GM19239 (cell line): ENCODE measurements at regions not wholly inside any gene's neighbourhood (a gene's known extent, or its start where the extent isn't known, plus 50 kb on each side); places are given as distances from the start of the nearest gene placed in this dataset.
"Not testable (repeated sequence)": the region's sequence is repeated elsewhere in the genome, so short reads cannot be mapped to it uniquely, and the experiment has no call there.

ENCODE experiments used
- DNase-seq: peaks from one replicate; pipeline ENCODE4 v3.0.0; 2011; ENCODE audit warnings: low spot score; ENCODE audit not compliant: insufficient read length
- FAIRE-seq: peaks from 2 replicates; lab custom pipeline; 2011; peaks lifted over from hg19 to GRCh38; lab: Jason Lieb, UNC

DNA sequence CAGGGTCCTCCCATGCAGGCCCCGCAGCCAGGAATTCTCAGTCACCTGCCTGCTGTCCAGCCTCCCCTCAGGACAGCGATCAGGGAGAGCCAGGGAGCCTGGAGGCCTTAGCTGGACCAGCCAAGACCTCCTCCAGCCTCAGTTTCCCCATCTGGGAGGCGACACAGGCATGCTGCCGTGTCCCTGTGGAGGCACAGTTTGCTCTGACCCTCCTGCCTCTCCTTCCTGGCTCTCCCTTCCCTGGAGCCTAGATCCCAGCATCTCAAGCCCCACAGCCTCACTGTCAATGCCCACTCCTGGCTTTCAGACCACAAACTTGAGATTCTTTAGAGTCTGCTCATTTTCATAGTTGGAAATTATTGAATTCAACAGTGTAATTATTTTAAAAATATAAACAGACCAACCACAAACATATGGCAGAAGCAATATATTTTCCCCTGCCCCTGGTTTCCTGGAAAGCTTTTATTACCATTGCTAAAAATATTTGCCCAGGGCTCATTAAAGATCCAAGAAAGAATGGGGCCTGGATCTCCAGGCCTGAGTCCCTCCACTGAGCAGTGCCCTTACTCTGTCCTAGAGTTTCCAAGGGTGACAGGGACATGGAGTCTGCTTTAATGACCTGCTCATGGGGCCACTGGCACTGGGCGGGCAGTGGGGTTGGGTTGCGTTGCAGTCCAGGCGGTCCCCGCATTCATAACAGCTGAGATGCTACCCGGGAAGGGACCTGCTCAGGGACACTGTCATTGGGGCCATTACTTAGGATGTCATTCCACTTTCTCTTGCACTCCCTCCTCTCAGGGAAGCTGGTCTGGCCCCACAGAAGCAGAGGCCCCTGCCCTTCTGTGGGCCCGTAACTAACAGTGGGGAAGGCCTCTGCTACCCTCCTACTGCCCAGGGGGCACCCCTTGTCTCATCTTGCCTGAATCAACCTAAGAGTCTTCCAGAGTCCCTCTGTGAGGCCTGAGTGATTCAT is 81.6 kb upstream of the CHST15 start:
- DNase-seq (no peak), FAIRE-seq (no peak)

DNA sequence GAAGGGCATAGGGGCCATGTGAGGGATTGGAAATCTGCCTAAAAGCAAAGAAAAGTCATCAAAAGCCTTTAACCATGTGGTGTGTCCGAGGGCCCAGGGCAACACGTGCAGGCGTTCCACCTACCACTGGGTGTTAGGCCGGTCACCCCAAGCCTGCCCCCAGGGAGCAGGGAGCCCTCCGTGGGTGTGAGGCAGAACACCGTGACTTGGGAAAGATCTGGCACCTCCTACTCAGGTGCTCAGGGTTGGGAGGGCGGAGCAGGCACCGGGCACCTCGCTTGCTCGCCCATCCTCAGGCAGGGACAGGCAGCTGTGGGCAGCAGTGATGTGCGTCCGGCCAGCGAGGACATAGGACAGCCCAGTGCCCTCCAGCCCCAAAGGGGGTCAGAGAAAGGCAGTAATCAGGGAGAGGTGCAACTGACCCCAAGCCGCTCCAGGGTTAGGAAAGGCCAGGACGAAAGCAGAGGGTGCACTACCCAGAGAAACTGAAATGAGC is 80.7 kb upstream of the CHST15 start:
- FAIRE-seq (no peak), DNase-seq (no peak)

DNA sequence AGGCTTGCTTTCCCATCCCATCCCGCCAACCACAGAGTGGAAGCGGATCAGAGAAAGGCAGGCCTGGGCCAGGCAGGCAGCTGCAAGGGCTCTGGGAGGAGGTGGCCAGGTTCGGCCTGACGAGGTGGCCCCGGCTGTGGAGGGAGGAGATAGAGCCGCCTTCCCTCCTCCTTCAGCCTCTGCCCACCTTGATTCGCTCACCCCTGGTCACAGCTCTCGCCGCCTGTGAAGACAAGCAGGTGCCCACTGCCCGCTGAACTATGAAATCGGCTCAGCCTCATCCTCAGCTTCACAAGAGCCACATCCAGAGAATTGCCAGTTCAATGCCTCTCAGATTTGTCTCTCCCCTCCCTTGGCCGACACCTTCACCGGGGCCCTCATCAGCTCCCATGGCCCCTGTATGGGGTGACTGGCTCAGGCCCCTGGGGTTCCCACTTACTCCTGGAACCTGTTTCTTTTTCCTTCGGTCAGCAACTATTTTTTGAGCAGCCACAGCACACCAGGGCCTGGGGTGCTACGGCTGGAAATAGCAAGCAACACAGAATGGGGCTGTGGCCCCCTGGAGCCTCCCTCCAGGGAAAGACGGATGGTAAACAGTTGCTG is 80.0 kb upstream of the CHST15 start:
- DNase-seq = no peak
- no peak for FAIRE-seq

DNA sequence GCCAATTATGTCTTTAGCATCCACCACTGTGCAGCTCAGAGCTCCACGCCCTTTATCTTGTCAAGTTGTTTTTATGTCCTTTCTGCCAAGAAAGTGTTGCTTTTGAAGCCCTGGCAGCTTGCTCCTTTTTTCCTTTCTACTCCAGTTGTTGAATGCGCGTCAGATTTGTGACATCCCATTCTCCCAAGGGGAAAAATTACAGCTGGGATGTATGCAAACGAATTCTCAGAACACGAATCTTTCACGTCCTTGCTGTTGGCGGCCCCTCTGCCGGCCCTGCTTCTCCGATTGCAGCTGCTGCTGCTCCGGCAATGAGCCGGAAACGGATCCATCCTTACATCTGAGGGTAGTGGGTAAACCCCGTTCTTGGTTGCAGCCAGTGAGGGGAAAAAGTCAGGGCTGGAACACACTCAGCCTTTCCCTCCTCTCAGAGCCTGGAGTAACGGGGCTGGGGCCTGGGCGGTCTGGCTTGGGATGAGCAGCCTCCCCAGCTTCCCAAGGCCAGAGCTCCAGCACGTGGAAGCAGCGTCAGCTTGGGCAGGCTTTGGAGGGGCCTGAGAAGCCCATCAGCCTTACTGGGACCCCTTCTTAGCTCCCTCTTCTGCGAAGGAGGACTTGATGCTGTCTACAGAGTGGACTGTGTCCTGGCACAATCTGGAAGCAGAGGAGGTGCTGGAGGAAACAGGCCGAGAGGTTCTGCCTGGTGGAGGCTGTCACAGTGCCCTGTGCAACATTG is 79.0 kb upstream of the CHST15 start:
- DNase-seq (no peak), FAIRE-seq (no peak)

DNA sequence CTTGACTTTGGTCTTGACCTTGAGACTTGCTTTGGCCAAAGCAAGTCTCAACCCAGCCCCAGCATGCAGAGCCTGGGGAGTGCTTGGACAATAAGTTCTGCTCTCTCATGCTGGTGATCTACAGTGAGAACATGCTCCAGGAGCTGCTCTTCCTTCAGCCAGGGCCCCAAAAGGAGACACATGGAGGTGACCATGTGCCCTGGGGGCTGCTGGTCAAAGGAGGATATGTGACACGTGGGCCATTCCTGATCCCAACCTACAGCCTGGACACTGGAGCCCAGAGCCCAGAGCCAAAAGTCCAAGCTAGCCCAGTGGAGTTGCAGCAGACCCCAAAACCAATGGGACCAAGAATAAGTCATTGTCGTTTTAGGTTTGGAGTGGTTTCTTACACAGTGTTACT is 78.2 kb upstream of the CHST15 start:
- FAIRE-seq = no peak

DNA sequence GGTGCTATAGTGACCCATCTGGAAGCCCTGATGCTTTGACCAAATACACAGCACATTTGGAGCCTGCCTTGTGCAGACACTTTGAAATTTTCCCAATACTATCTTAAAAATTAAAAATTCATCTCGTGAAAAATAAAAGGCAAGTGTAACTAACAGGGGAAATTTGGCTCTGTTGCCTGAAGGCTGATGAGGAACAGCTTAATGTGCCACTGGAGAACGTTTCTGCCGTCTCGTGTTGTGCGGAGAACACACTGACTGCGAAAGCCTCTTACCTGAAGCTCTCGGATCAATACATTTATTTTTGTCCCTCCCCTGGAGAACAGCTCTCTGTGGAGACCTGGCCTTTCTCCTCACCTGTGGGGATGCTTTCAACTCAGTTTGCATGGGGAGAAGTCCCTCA is 77.2 kb upstream of the CHST15 start:
- FAIRE-seq (no peak), DNase-seq (no peak)

More for the DNA sequence above, 78.2 kb upstream of the CHST15 start:
- no peak for DNase-seq

DNA sequence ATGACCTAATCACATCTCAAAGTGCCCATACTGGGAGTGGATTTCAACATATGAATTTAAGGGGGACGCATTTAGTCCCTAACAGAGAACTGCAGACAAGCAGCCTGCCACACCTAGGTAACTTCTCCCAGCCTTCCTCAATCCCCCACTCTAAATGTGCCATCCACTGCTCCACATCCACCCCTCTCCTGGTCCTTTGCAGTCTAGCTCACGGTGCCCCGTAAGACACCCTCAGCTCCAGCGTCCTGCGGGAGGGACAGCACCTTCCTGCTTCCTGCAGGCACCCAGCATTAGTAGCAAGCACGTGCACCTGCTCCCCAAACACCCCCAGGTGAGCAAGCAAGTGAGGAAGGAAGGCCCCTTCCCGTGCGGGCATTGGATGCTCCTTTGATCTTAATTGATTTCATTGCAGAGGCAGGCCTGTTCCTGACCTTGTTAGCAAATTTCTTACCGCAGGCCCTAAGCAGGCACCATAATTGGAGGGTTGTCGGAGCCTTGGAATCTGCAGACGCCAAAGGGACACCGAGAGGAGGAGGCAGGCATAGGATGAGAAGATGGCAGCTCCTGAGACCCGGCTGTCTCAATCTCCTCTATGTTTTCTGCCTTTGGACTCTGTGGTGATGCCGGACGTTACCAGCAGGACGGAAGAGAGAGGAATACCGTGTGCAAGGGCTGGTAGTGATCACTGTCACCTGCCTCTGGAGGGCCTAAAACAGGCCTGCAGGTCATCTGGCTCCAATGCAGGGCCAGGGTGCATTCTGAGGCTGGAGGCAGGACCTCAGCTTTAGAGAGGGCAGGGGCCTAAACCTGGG is 75.8 kb upstream of the CHST15 start:
- DNase-seq = no peak
- no peak for FAIRE-seq

DNA sequence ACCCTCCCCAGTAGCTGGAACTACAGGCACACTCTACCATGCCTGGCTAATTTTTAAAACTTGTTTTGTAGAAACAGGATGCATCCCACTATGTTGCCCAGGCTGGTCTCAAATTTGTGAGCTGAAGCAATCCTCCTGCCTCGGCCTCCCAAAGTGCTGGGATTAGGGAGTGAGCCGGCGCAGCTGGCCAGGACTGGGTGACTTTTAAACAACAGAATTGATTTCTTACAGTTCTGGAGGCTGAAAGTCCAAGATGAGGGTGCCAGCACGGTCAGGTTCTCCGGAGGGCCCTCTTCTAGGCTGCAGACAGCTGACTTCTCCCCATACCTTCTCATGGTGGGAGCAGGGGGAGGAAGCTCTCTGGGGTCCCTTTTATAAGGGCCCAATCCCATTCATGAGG is 75.2 kb upstream of the CHST15 start:
- no peak for FAIRE-seq
- no peak for DNase-seq

DNA sequence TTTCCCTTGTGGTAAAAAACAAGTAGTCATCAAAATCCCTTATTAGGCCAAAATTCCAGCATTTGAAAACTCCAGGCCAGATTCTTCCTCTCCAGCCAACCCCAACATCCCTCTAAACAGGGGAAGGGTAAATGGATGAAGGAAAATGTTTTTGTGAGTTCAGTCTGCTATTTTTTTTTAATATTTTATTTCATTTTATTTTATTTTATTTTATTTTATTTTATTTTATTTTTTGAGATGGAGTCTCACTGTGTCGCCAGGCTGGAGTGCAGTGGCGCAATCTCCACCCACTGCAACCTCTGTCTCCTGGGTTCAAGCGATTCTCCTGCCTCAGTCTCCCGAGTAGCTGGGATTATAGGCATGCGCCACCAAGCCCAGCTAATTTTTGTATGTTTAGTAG is 74.5 kb upstream of the CHST15 start:
- FAIRE-seq, DNase-seq: not testable (repeated sequence)

DNA sequence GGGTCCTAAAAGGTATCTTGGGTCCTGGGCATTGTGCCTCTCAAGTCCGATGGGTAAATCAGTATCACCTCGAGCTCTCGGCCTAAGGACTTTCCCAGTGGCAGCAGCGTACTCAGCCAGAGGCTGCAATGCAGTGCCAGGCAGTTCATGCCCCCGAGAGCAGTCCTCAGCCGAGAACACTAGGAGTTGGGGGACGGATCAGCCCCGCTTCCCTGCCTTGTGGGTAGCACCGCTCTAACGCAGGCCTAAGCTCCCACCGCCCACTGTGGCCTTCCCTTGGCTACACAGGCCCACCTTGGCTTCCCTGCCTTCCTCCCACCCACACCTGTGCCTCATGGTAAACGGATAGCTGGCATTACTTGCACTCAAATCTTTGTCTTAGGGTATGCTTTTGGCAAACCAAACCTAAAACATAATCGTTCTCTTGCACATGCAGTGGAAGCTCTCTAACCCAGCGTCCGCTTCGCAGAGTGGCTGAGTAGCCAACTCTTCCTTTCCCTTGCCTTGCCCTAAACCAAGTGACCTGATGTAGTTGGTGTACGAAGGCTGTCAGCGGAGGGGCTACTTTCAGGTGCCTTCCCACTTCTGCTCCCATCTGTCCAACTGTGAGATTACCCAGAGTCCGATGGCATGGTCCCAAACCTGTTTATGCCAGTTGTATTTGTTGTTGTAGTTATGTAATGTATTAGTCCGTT is 73.2 kb upstream of the CHST15 start:
- FAIRE-seq = no peak

DNA sequence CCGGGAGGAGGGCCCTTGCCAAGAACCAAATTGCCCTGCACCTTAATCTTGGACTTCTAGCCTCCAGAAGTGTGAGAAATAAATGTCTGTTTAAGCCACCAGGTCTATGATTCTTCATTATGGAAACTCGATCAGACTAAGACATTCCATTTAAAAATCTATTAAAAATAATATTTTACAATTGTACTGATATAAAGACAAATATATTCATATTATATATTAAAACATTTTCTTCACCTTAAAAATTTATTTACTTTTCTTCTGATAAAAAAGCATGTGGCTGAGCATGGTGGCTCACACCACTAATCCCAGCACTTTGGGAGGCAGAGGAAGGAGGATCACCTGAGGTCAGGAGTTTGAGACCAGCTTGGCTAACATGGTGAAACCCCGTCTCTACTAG is 72.4 kb upstream of the CHST15 start:
- DNase-seq (no peak), FAIRE-seq (no peak)

More for the DNA sequence above, 73.2 kb upstream of the CHST15 start:
- DNase-seq = no peak

DNA sequence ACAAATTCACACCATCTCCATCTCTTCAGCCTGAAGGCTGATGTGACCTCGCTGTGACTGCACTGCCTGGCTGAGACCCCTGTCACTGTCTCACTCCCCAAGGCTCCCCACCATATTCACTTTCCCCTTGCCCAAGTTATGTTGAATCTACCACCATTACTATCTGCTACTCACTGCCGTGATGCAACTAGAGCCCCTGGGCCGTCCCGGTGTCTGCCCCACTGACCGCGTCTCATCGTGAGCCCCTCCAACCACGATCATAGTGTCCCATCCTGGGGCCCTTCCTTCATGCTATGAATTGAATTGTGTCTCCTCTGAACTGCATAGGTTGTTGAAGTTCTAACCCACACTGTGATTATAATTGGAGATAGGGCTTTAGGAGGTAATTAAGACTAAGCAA is 71.9 kb upstream of the CHST15 start:
- DNase-seq = no peak
- FAIRE-seq = no peak

DNA sequence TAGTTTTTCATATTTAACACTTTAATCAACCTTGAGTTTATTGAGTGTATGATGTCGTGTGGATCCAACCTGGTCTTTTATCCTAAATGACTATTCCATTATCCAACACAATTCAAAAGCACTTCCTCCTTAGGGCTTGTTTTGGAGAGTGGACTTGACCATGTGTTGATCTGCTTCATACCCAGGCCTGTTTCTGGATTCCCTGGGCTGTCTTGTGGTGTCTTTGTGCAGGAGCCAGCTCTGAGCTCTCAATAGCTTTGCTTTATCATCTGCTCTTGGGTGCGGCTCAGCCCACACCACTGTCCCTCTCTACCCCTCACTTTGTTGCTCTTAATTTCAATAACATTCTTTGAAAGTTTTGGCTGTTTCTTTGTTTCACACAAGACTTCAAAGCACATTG is 70.9 kb upstream of the CHST15 start:
- no peak for DNase-seq

DNA sequence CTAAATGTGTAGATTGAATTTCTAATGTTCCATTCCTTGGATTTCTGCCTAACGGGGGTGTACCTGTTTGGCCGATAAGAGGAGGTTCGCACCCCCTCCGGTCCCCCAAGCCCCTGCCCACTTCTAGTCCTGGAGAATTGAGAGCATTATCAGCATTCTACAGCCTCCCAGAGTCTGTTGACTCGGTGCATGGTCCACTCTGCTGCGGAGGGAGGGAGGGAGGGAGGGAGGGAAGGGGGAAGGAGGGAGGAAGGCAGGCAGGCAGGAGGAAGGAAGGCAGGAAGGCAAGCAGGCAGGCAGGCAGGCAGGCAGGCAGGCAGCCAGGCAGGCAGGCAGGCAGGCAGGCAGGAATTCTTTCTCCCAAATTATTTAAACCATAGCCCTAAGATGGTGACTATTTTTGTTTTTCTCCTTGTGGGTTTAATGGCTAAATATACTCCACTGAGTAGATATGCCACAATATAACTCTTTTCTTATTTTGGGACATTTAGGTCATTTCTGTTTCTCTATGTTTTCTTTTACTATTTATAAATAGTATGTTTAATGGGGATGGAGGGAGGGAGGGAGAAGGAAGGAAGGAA is 69.5 kb upstream of the CHST15 start:
- DNase-seq = no peak
- no peak for FAIRE-seq

More for the DNA sequence above, 70.9 kb upstream of the CHST15 start:
- FAIRE-seq = no peak

DNA sequence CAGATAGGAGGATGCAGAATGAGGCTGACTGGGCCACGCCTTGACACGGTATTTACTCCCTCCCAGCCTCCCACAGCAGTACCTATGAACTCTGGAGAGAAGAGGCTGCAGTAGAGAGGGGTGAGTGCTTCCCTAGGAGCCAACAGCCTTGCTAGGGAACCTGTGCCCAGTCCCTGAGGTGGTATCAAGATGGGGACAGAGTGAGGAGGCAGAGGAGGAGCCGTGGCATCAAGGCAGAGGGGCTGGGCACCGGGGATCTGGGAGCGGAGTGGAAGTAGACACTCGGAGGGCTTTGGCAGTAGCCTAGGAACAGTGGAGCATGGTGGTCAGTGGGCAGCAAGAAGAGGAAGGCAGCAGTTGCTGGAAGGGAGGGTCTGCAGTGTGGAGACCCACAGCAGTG is 68.7 kb upstream of the CHST15 start:
- no peak for DNase-seq
- no peak for FAIRE-seq

DNA sequence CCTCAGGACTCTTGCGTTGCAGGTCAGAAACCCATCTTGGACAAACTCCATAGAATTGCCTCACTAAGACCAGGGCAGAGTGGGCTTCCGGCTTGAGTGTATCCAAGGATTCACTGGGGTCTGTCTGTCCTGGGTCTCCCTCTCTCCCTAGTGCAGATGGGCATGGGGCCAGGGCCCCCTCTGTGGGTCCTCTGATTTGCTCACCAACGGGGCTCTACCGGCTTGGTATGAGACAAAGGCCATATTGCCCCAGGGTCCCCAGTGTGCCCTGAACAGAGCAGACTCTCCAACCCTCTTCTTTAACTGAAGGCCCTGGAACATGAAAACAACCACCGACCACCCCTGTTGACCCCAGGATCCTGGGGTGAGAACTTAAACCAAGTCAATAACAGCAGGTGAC is 68.2 kb upstream of the CHST15 start:
- DNase-seq = no peak
- no peak for FAIRE-seq

DNA sequence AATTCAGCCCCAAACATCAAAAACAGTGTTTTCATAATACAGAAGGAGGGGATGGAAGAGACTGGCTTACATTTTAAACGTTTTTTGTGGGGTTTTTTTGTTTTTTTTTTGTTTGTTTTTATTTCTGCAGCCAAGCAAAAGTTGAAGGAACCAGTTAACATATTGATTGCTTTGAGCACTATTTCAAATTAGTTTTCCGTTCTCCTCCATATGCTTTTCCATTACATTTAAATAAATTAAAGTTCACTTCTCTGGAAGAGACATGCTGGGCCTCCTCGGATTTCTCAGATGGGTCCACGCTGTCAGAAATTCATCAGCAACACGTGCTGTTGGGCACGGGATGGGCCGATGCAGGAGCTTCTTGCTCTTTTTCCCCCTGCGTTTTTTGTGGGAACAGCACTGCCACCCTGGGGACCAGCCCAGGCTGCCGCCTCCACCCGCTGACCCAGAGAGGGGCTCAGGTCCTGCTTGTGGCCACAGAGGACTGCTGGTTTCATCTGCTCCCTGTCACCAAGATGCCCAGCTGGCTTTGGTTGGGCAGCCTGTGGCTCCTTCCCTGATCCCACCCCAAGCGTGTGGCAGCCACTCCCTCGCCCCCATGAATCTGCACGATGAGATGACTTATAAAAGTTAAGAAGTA is 67.7 kb upstream of the CHST15 start:
- DNase-seq (no peak), FAIRE-seq (no peak)

DNA sequence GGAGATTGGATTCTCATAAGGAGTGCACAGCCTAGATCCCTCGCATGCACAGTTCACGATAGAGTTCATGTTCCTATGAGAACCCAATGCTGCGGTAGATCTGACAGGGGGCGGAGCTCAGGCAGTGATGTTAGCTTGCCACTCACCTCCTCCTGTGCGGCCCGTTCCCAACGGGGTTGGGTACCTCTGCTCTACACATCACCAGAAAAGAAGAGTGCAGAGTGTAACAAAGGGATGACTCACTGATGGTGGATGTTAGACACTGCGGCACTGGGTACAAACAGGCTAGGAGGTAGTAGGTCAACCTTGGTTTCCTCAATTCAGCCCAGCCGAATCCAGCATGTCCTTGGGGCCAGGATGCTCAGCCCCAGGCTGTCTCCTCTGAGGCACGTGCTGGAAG is 66.8 kb upstream of the CHST15 start:
- FAIRE-seq (no peak), DNase-seq (no peak)

DNA sequence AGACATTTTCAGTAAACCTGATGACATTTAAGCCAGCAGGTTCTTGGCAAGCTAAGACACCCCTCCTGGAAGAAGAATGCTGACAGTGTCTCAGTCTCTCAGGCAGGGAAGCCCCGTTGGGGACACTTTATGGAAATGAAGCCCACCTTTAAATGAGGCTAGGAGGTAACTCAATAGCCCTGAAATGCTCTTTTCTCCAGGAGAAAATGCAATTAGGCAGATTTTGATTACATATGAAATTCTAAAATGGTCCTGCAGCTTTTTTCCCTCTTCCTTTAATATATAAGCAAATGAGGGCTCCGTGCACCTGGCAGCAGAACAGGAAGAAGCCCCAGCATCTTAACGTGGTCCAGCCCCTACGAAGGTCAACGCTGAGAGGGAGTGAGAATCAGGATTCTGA is 65.8 kb upstream of the CHST15 start:
- FAIRE-seq (no peak), DNase-seq (no peak)
